ENCODE measurements at regions not wholly inside any gene's neighbourhood (a gene's known extent, or its start where the extent isn't known, plus 50 kb on each side); places are given as distances from the start of the nearest gene placed in this dataset.
"Not testable (repeated sequence)": the region's sequence is repeated elsewhere in the genome, so short reads cannot be mapped to it uniquely, and the experiment has no call there.

DNA sequence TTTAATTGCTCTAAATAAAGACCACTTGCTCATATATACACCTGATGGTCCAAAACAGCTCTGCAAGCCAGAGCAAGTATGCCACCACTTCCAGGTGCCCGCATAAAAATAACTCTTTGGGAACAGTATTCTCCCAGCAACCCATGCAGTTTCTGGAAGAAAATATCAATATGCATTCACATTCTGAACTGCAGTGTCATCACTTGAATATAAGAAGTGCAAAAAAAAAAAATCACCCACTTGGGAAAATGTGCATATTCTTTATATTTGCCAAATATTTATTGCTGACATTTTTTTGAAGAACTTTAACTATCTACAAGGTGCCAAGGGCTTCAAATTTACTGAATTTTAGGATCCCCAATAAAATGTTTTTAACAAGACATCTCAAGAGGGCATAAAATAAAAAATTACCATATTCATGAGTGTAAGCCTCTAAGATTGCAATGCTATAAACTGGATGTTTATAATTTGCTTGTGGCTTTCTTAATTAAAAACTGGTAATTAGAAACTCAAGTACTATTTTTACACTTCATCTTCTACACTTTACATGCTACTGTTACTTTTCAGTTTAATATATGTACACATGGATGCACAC, 360.6 kb upstream of the HNRNPA3 start:
- ATAC-seq (replicated peaks) (no peak), DNase-seq (no peak)
- no peaks in the 10 kb centered on the region for H3K4me1 Mint-ChIP-seq
- H3K9me3 Mint-ChIP-seq = peaks cover 0 to 1% of the 10 kb centered on the region in 2 donors
- no peak overlapping the region for H3K27ac Mint-ChIP-seq
- H3K36me3 Mint-ChIP-seq = no peaks in the 10 kb centered on the region
- peaks cover 0 to 6% of the 10 kb centered on the region in 2 donors for H3K27me3 Mint-ChIP-seq
- H3K4me3 Mint-ChIP-seq = no peak overlapping the region

- ATAC-seq (replicated peaks) (no peak), DNase-seq (no peak)
- no peaks in the 10 kb centered on the region for H3K4me1 Mint-ChIP-seq
- H3K9me3 Mint-ChIP-seq = peaks cover 0 to 1% of the 10 kb centered on the region in 2 donors
- no peak overlapping the region for H3K4me3 Mint-ChIP-seq
- no peak overlapping the region for H3K27ac Mint-ChIP-seq
- H3K36me3 Mint-ChIP-seq = no peaks in the 10 kb centered on the region
- peaks cover 0 to 6% of the 10 kb centered on the region in 2 donors for H3K27me3 Mint-ChIP-seq
These were observed 359.9 kb upstream of the HNRNPA3 start for GRCh38 chr2:176852667-176853066.

GRCh38 chr2:176854062-176854461, 358.5 kb upstream of the HNRNPA3 start:
- no peaks in the 10 kb centered on the region for H3K36me3 Mint-ChIP-seq
- no peak overlapping the region for H3K27ac Mint-ChIP-seq
- H3K9me3 Mint-ChIP-seq = peaks cover 0 to 1% of the 10 kb centered on the region in 2 donors
- H3K4me3 Mint-ChIP-seq = no peak overlapping the region
- DNase-seq (no peak), ATAC-seq (replicated peaks) (no peak)
- H3K27me3 Mint-ChIP-seq = peaks cover 0 to 6% of the 10 kb centered on the region in 2 donors
- no peaks in the 10 kb centered on the region for H3K4me1 Mint-ChIP-seq

- H3K36me3 Mint-ChIP-seq = no peaks in the 10 kb centered on the region
- ATAC-seq (replicated peaks) (no peak), DNase-seq (no peak)
- peaks cover 0 to 1% of the 10 kb centered on the region in 2 donors for H3K9me3 Mint-ChIP-seq
- H3K4me3 Mint-ChIP-seq = no peak overlapping the region
- no peak overlapping the region for H3K27ac Mint-ChIP-seq
- no peaks in the 10 kb centered on the region for H3K4me1 Mint-ChIP-seq
- H3K27me3 Mint-ChIP-seq = peaks cover 0 to 6% of the 10 kb centered on the region in 2 donors
These were observed 357.7 kb upstream of the HNRNPA3 start for GRCh38 chr2:176854878-176855277.

DNA sequence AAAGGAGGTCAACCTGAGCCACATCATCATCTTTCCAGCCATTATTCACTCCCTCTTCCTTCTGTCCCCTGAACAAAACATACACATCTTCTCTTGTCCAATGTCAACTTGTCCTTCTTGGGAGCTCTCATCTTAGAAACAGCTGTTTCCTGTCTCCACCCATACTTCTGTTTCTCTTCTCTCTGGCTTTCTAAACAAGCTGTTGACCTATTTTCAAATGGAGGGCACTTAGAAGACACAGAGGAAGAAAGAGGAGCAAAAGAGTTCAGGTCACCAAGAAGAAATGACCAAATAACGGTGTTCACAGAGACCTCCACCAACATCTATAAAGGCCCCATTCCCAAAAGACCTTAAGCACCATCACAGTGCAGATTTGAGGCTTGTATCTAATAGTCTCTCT, 355.9 kb upstream of the HNRNPA3 start:
- H3K9me3 Mint-ChIP-seq = peaks cover 0 to 1% of the 10 kb centered on the region in 2 donors
- peaks cover 0 to 3% of the 10 kb centered on the region in 2 donors for H3K27me3 Mint-ChIP-seq
- no peak overlapping the region for H3K27ac Mint-ChIP-seq
- H3K36me3 Mint-ChIP-seq = no peaks in the 10 kb centered on the region
- H3K4me3 Mint-ChIP-seq = no peak overlapping the region
- no peaks in the 10 kb centered on the region for H3K4me1 Mint-ChIP-seq
- DNase-seq (no peak), ATAC-seq (replicated peaks) (no peak)

GRCh38 chr2:176865336-176865735, 347.3 kb upstream of the HNRNPA3 start:
- no peaks in the 10 kb centered on the region for H3K36me3 Mint-ChIP-seq
- no peak overlapping the region for H3K27ac Mint-ChIP-seq
- ATAC-seq (replicated peaks) (no peak), DNase-seq (no peak)
- H3K27me3 Mint-ChIP-seq = peaks cover 0 to 3% of the 10 kb centered on the region in 2 donors
- H3K4me3 Mint-ChIP-seq = no peak overlapping the region
- no peaks in the 10 kb centered on the region for H3K4me1 Mint-ChIP-seq
- no peaks in the 10 kb centered on the region for H3K9me3 Mint-ChIP-seq

- H3K4me1 Mint-ChIP-seq = no peaks in the 10 kb centered on the region
- ATAC-seq (replicated peaks) (no peak), DNase-seq (no peak)
- H3K27ac Mint-ChIP-seq = no peak overlapping the region
- no peak overlapping the region for H3K4me3 Mint-ChIP-seq
- peaks cover 12 to 18% of the 10 kb centered on the region in 2 donors for H3K9me3 Mint-ChIP-seq
- peaks cover 0 to 6% of the 10 kb centered on the region in 2 donors for H3K27me3 Mint-ChIP-seq
- no peaks in the 10 kb centered on the region for H3K36me3 Mint-ChIP-seq
These were observed 340.2 kb upstream of the HNRNPA3 start for GRCh38 chr2:176872406-176872805.

- ATAC-seq (replicated peaks) (no peak), DNase-seq (no peak)
- peaks cover 0 to 6% of the 10 kb centered on the region in 2 donors for H3K27me3 Mint-ChIP-seq
- no peak overlapping the region for H3K27ac Mint-ChIP-seq
- H3K4me3 Mint-ChIP-seq = no peak overlapping the region
- no peaks in the 10 kb centered on the region for H3K4me1 Mint-ChIP-seq
- no peaks in the 10 kb centered on the region for H3K36me3 Mint-ChIP-seq
- H3K9me3 Mint-ChIP-seq = peaks cover 12 to 18% of the 10 kb centered on the region in 2 donors
These were observed 339.2 kb upstream of the HNRNPA3 start for GRCh38 chr2:176873403-176873802.

DNA sequence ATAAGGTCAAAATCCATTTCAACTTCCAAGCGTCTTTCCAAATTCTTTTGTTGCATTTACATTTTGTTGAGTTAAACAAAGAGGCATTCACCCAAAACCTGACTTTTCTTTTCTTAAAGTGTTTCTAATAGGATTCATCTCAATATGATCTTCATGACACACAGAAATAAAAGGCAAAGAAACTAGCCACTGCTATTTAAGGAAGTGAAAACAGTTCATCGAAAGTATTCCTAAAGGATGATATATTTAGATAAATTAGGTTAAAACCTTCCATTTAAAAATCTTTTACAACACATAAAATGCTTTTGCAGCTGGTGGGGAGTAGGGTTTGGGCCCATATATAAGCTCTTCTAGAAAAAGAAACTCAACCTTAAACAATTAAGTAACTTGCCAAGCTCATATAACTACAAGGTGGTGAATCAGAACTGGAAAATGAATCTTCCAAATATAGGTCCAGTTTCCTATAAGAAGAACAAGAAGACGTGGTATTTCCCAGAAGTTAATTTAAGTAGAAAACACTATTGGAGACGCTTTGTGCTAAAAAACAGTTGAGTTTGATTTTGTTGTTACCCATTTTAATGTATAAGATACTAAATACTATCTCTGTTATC, 336.0 kb upstream of the HNRNPA3 start:
- Mint-ChIP-seq H3K4me1 (no peaks in the 10 kb centered on the region), H3K9me3 (peaks cover 5 to 14% of the 10 kb centered on the region in 2 donors), H3K27me3 (peaks cover 0 to 10% of the 10 kb centered on the region in 2 donors), H3K27ac (no peak overlapping the region), H3K4me3 (no peak overlapping the region), H3K36me3 (no peaks in the 10 kb centered on the region)
- DNase-seq (no peak), ATAC-seq (replicated peaks) (no peak)

DNA sequence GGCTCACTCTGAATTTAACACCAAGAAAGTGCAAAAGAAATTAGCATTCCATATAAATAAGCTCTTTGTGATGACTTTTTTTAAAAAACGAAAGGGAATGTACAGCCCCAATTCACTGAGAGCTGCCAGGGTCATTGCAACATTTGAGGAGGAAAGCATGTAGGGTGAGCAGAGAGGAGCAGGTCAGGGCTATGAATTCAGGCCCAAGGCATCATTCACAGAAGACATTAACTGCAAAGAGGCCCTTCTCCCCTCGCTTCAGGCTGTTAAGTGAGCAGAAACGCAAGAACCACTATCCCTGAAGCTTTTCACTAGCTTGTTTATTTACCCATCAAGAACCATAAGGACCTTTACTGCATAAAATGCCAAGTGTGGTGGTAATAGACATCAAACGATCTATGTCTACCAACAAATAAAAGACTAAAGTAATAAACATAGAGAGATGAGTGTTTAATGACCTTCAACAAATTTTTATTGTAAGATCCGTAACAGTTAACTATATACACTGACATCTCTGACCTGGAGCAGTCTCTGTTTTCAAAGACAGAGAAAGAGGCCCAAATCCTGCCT, 333.1 kb upstream of the HNRNPA3 start:
- Mint-ChIP-seq H3K4me3 (no peak overlapping the region), H3K9me3 (peaks cover 2 to 7% of the 10 kb centered on the region in 2 donors), H3K27ac (no peak overlapping the region), H3K4me1 (no peaks in the 10 kb centered on the region), H3K27me3 (peaks cover 0 to 4% of the 10 kb centered on the region in 2 donors), H3K36me3 (no peaks in the 10 kb centered on the region)
- no peak for DNase-seq
- no peak for ATAC-seq (replicated peaks)

DNA sequence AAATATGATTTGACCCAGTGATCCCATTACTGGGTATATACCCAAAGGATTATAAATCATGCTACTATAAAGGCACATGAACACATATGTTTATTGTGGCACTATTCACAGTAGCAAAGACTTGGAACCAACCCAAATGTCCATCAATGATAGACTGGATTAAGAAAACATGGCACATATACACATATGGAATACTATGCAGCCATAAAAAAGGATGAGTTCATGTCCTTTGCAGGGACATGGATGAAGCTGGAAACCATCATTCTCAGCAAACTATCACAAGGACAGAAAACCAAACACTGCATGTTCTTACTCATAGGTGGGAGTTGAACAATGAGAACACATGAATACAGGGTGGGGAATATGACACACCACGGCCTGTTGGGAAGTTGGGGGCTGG, 330.5 kb upstream of the HNRNPA3 start:
- DNase-seq; H3K27me3 Mint-ChIP-seq; H3K36me3 Mint-ChIP-seq; H3K4me1 Mint-ChIP-seq; H3K4me3 Mint-ChIP-seq; H3K9me3 Mint-ChIP-seq; ATAC-seq (replicated peaks); H3K27ac Mint-ChIP-seq: not testable (repeated sequence)

DNA sequence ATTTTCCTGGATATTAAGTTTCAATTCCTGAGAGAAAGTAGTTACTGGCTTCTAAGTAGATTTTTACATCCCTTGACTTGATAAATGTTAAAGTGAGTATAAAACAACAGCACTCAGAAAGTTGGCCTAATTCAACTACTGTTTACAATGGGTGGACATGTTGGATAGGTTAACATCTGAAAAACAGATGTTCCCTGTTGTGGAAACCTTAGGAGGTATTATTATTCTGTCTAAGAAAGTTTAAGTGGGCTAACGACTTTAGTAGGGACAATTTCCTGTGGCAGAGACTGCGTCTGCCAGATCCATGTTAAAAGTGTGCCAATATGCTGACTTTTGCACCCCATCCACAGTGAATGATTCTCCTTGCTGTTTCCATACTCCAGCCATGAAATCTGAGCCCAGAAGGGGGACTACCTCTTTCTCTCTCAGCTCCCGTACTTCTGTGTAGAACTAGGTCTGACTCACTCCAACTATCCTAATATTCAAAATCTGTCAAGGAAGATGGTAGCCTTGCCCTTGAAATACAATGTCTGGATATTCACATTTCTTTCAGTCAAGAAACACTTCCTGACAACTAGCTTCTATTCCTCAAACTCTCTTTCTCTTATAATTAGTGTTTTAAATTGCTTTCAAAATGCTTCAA, 327.5 kb upstream of the HNRNPA3 start:
- Mint-ChIP-seq H3K4me1 (no peaks in the 10 kb centered on the region), H3K9me3 (peaks cover 2 to 3% of the 10 kb centered on the region in 2 donors), H3K27ac (no peak overlapping the region), H3K4me3 (no peak overlapping the region), H3K27me3 (no peaks in the 10 kb centered on the region), H3K36me3 (no peaks in the 10 kb centered on the region)
- ATAC-seq (replicated peaks) = no peak
- no peak for DNase-seq

DNA sequence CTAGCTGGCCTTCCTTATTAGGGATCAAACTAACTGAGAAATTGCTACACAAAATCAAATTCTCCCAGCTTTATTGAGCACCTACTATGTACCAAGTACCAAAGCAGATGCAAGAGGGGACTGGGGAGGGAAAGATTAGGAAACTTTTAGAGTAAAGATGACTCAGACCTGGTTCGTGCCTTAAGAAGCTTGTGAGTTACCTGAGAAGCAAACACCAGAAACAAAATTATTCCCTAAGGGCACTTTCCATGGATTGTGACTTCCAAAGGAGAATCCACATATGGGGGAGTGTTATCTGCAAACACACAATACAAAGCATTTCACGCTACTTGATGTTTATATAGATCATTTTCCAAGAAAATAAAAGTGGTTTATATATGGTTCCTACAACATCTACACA, 326.9 kb upstream of the HNRNPA3 start:
- Mint-ChIP-seq H3K36me3 (no peaks in the 10 kb centered on the region), H3K9me3 (peaks cover under 1 to 2% of the 10 kb centered on the region in 2 donors), H3K27me3 (no peaks in the 10 kb centered on the region), H3K27ac (no peak overlapping the region), H3K4me1 (no peaks in the 10 kb centered on the region), H3K4me3 (no peak overlapping the region)
- ATAC-seq (replicated peaks) (no peak), DNase-seq (no peak)

GRCh38 chr2:176891105-176891504, 321.5 kb upstream of the HNRNPA3 start:
- ATAC-seq (replicated peaks) (no peak), DNase-seq (no peak)
- peaks cover 0 to 7% of the 10 kb centered on the region in 2 donors for H3K27me3 Mint-ChIP-seq
- H3K27ac Mint-ChIP-seq = no peak overlapping the region
- H3K4me3 Mint-ChIP-seq = no peak overlapping the region
- H3K36me3 Mint-ChIP-seq = no peaks in the 10 kb centered on the region
- H3K4me1 Mint-ChIP-seq = no peaks in the 10 kb centered on the region
- no peaks in the 10 kb centered on the region for H3K9me3 Mint-ChIP-seq

GRCh38 chr2:176891857-176892256, 320.7 kb upstream of the HNRNPA3 start:
- H3K27ac Mint-ChIP-seq = no peak overlapping the region
- H3K27me3 Mint-ChIP-seq = peaks cover 0 to 7% of the 10 kb centered on the region in 2 donors
- DNase-seq = no peak
- no peak for ATAC-seq (replicated peaks)
- H3K4me1 Mint-ChIP-seq = no peaks in the 10 kb centered on the region
- H3K36me3 Mint-ChIP-seq = no peaks in the 10 kb centered on the region
- no peak overlapping the region for H3K4me3 Mint-ChIP-seq
- no peaks in the 10 kb centered on the region for H3K9me3 Mint-ChIP-seq
